IMR-90 (cell line): ENCODE measurements at regions not wholly inside any gene's neighbourhood (a gene's known extent, or its start where the extent isn't known, plus 50 kb on each side); places are given as distances from the start of the nearest gene placed in this dataset.

Source experiments
- ATAC-seq: fragments of 200-7000 bp; cut with Tn5 transposase; 2 replicates; pipeline ENCODE4 v1.9.1; 2020; ENCODE audit warnings: low read depth, mild to moderate bottlenecking, moderate library complexity
- BruUV-seq: library from RNA; stranded (reverse); fragments of 400-500 nt; replicated peaks from 2 replicates; lab custom pipeline; 2021; lab: Mats Ljungman, UMichigan
- CTCF ChIA-PET: fragments of 300-600 bp; formaldehyde crosslinking; extraction: SDS; loops from one replicate; lab custom pipeline; 2021; ENCODE audit warnings: antibody characterized with exemption; lab: Yijun Ruan, JAX
- POLR2A ChIA-PET: fragments of 300-600 bp; sonication (Branson Sonifier 250); formaldehyde crosslinking; loops from one replicate; lab custom pipeline; 2022; ENCODE audit warnings: antibody characterized with exemption; ENCODE audit not compliant: unreplicated experiment; lab: Charles Lee
- DNase-seq: peaks from one replicate; pipeline ENCODE4 v3.0.0; 2013
- H2AFZ ChIP-seq: replicated peaks from 2 replicates; pipeline ENCODE3; 2013; ENCODE audit warnings: low read length, mild to moderate bottlenecking; ENCODE audit not compliant: poor library complexity
- H2AK5ac ChIP-seq: 2 replicates; pipeline ENCODE4 v1.6.1; 2013; ENCODE audit warnings: low read depth, low read length, inconsistent platforms
- H2AK9ac ChIP-seq: replicated peaks from 2 replicates; pipeline ENCODE3; 2013; ENCODE audit warnings: mild to moderate bottlenecking, low read depth, low read length, moderate library complexity; ENCODE audit not compliant: poor library complexity
- H2BK120ac ChIP-seq: 2 replicates; pipeline ENCODE4 v1.6.1; 2013; ENCODE audit warnings: low read depth, low read length, inconsistent platforms
- H2BK15ac ChIP-seq: 3 replicates; pipeline ENCODE4 v1.6.1; 2013; ENCODE audit warnings: low read depth, low read length, inconsistent platforms
- H2BK20ac ChIP-seq: 2 replicates; pipeline ENCODE4 v1.6.1; 2013; ENCODE audit warnings: low read depth, mild to moderate bottlenecking, inconsistent platforms, low read length, moderate library complexity
- H2BK5ac ChIP-seq: 2 replicates; pipeline ENCODE4 v1.6.1; 2013; ENCODE audit warnings: mild to moderate bottlenecking, low read depth, low read length, inconsistent platforms; ENCODE audit not compliant: poor library complexity, severe bottlenecking
- H3K14ac ChIP-seq: replicated peaks from 2 replicates; pipeline ENCODE4 v1.6.1; 2013; ENCODE audit warnings: low read depth, low read length, inconsistent platforms
- H3K18ac ChIP-seq: 2 replicates; pipeline ENCODE4 v1.6.1; 2013; ENCODE audit warnings: low read depth, low read length, control low read depth
- H3K23ac ChIP-seq: 2 replicates; pipeline ENCODE4 v1.6.1; 2013; ENCODE audit warnings: low read depth, low read length, inconsistent platforms
- H3K27ac ChIP-seq: 2 replicates; pipeline ENCODE4 v1.5.1; 2013; ENCODE audit warnings: mild to moderate bottlenecking, control low read depth, low read length; ENCODE audit not compliant: insufficient read depth
- H3K27me3 ChIP-seq: 2 replicates; pipeline ENCODE4 v1.6.1; 2013; ENCODE audit warnings: low read length; ENCODE audit not compliant: control insufficient read depth, insufficient read depth
- H3K36me3 ChIP-seq: 2 replicates; pipeline ENCODE4 v1.6.1; 2013; ENCODE audit warnings: low read length, mixed read lengths; ENCODE audit not compliant: control insufficient read depth, insufficient read depth
- H3K4ac ChIP-seq: 2 replicates; pipeline ENCODE4 v1.6.1; 2013; ENCODE audit warnings: low read depth, low read length, inconsistent platforms
- H3K4me1 ChIP-seq: 2 replicates; pipeline ENCODE4 v1.6.1; 2013; ENCODE audit warnings: low read length, mixed read lengths; ENCODE audit not compliant: control insufficient read depth, insufficient read depth
- H3K4me2 ChIP-seq: 2 replicates; pipeline ENCODE4 v1.6.1; 2013; ENCODE audit warnings: low read depth, mild to moderate bottlenecking, control low read depth, low read length, moderate library complexity
- H3K4me3 ChIP-seq: 2 replicates; pipeline ENCODE4 v1.5.1; 2013; ENCODE audit warnings: low read depth, mild to moderate bottlenecking, control low read depth, low read length, moderate library complexity; ENCODE audit not compliant: insufficient read depth
- H3K56ac ChIP-seq: 2 replicates; pipeline ENCODE4 v1.6.1; 2013; ENCODE audit warnings: low read length, inconsistent platforms; ENCODE audit not compliant: insufficient read depth; ENCODE audit errors: extremely low read depth
- H3K79me1 ChIP-seq, 2 experiments: 2 replicates each; pipeline ENCODE4 v1.6.1; 2013; ENCODE audit warnings: low read length in 2 of 2, inconsistent platforms in 1 of 2, low read depth in 1 of 2
- H3K9ac ChIP-seq: 2 replicates; pipeline ENCODE4 v1.6.1; 2013; ENCODE audit warnings: low read depth, low read length, control low read depth
- H3K9me1 ChIP-seq: 2 replicates; pipeline ENCODE4 v1.6.1; 2013; ENCODE audit warnings: low read length, inconsistent platforms; ENCODE audit not compliant: insufficient read depth
- H3K9me3 ChIP-seq: 2 replicates; pipeline ENCODE4 v1.6.1; 2013; ENCODE audit warnings: low read length; ENCODE audit not compliant: control insufficient read depth, insufficient read depth
- H4K20me1 ChIP-seq: 2 replicates; pipeline ENCODE4 v1.6.1; 2013; ENCODE audit warnings: low read length, inconsistent platforms; ENCODE audit not compliant: insufficient read depth
- H4K5ac ChIP-seq: 2 replicates; pipeline ENCODE4 v1.6.1; 2013; ENCODE audit warnings: mild to moderate bottlenecking, low read depth, low read length, control low read depth
- H4K8ac ChIP-seq, 2 experiments: 2 replicates each; pipeline ENCODE4 v1.6.1; 2013; ENCODE audit warnings: low read depth in 2 of 2, low read length in 2 of 2, control low read depth in 1 of 2, inconsistent platforms in 1 of 2
- H4K91ac ChIP-seq: 2 replicates; pipeline ENCODE4 v1.6.1; 2013; ENCODE audit warnings: low read depth, low read length, inconsistent platforms; ENCODE audit not compliant: insufficient read depth
- FOS ChIP-seq: fragments of 150-350 bp; IDR thresholded peaks from 2 replicates; pipeline ENCODE4 v1.6.1; 2016; ENCODE audit warnings: low read depth, low read length
- MAFK ChIP-seq: IDR thresholded peaks from 2 replicates; pipeline ENCODE4 v1.6.1; 2012; ENCODE audit warnings: low read depth, low read length, improper control_type of control experiment
- RAD21 ChIP-seq: IDR thresholded peaks from 2 replicates; pipeline ENCODE4 v1.6.1; 2012; ENCODE audit warnings: low read length, improper control_type of control experiment
- WGBS, 2 experiments: methylation state at CpG; one replicate each; pipeline versions ENCODE4 v1.1.5 to v1.1.7; 2013; ENCODE audit warnings: missing lambda C conversion rate in 2 of 2; ENCODE audit not compliant: insufficient read length in 1 of 2; ENCODE audit errors: extremely low coverage in 2 of 2; 5-methylcytosine and 5-hydroxymethylcytosine counted together
- dilution Hi-C: fragments of 300-500 bp; cut with HindIII; formaldehyde crosslinking; loops from one replicate; pipeline ENCODE4 v1.14.3; 2018; ENCODE audit warnings: low sequenced_read_pairs; ENCODE audit not compliant: unreplicated experiment
- in situ Hi-C: fragments of 300-500 bp; cut with MboI; formaldehyde crosslinking; loops from 3 replicates; pipeline ENCODE4 v1.14.3; 2019; ENCODE audit warnings: low sequenced_read_pairs, inconsistent platforms, mixed read lengths
- intact Hi-C: fragments of 100-400 bp; cut with micrococcal nuclease; formaldehyde crosslinking; loops from 2 replicates; pipeline ENCODE4 v1.10.0; 2022
- TF ChIP-seq, protein P1 (sequence below): fragments of 150-350 bp; IDR thresholded peaks from 2 replicates; pipeline ENCODE4 v1.6.1; 2016; ENCODE audit warnings: low read depth, mild to moderate bottlenecking, low read length, moderate library complexity, borderline replicate concordance

DNA sequence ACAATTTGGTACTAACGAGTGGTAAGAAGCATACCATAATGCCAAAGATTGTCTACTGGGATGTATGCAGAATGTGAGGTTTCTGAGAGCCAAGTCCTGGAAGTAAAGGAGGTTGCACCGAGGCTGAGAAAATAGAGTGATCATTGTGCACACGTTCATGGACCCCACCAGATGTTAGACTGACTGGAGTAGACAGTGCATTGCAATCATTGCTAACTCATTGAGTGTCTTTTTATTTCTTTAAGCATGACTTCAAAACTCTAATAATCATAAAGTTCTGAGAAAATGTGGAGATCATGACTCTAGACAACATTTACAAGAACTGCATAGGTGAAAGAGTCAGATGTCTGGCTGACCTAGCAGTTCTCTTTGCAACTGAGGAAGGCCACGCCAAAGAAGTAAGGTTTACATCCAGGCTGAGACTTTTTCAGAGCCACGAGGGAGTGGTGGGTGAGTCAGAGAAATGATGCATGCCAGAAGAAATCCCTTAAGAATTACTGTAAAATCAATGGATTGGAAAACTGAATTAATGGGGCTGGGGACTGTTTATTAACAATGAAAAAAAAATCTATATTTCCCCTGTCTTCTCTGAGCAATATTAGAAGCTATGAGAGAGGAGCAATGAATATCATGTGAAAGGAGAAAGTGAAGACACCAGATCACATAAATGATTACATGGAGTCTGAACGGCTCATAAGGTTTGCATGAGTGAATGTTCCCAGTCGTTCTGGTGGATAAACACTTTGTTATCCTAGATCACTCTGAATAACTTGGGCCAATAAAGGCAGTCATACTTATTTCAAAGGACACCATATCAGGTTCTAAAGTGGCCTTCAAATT is 76.0 kb upstream of the SLC25A26 start:
- in situ Hi-C loops: loop anchor here (10.0 kb wide), 1 partner anchor 360 kb away; no protein-coding TSS in a partner anchor
- Histone ChIP-seq H2BK20ac (no peak overlapping the region), H3K79me1 (no peaks in the 10 kb centered on the region), H2BK15ac (no peak overlapping the region), H3K4me1 (no peaks in the 10 kb centered on the region), H2BK5ac (no peak overlapping the region), H3K23ac (no peak overlapping the region), H4K91ac (no peak overlapping the region), H3K27ac (no peak overlapping the region), H3K27me3 (no peaks in the 10 kb centered on the region), H3K4me2 (no peak overlapping the region), H3K14ac (no peak overlapping the region), H3K4me3 (no peak overlapping the region), H3K9me3 (no peaks in the 10 kb centered on the region), H2AK9ac (no peak overlapping the region), H3K4ac (no peak overlapping the region), H2AFZ (no peak overlapping the region), H3K18ac (no peak overlapping the region), H3K9ac (no peak overlapping the region), H3K56ac (no peak overlapping the region), H3K36me3 (no peaks in the 10 kb centered on the region), H4K20me1 (no peaks in the 10 kb centered on the region), H4K8ac (no peak overlapping the region), H2AK5ac (no peak overlapping the region), H3K9me1 (no peaks in the 10 kb centered on the region), H4K5ac (no peak overlapping the region), H2BK120ac (no peak overlapping the region)
- ChIA-PET POLR2A (no interaction called here), CTCF (interaction anchor here (0.7 kb wide), 1 partner anchor 11 kb away, joined by 3 read pairs; no protein-coding TSS in a partner anchor)
- peak; percentile 65; the same call in 1 of the 2 replicates for ATAC-seq
- no TSS peak for BruUV-seq
- dilution Hi-C loops: no loop called here
- 90% methylated on average over 2 of the region's 7 CpGs; no CpG with 5 or more reads in 1 of the 2 experiments for WGBS, 2 experiments
- TF ChIP-seq FOS (peak; percentile 37; the same call in 1 of the 2 replicates), MAFK (no peak), RAD21 (no peak)
- TF ChIP-seq, protein P1, sequence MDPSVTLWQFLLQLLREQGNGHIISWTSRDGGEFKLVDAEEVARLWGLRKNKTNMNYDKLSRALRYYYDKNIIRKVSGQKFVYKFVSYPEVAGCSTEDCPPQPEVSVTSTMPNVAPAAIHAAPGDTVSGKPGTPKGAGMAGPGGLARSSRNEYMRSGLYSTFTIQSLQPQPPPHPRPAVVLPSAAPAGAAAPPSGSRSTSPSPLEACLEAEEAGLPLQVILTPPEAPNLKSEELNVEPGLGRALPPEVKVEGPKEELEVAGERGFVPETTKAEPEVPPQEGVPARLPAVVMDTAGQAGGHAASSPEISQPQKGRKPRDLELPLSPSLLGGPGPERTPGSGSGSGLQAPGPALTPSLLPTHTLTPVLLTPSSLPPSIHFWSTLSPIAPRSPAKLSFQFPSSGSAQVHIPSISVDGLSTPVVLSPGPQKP: no peak
- intact Hi-C loops: no loop called here
- peak; percentile 61 for DNase-seq
